ENCODE measurements at regions not wholly inside any gene's neighbourhood (a gene's known extent, or its start where the extent isn't known, plus 50 kb on each side); places are given as distances from the start of the nearest gene placed in this dataset.
A peak's percentile ranks its signal among the peaks of the same experiment; 100 is the strongest.

GRCh38 chr11:37504921-37505320 lies 906.9 kb upstream of the RAG2 start:
- Histone ChIP-seq H3K36me3 (no peaks in the 10 kb centered on the region), H3K9me3 (no peaks in the 10 kb centered on the region), H3K27me3 (no peaks in the 10 kb centered on the region), H3K4me3 (no peak overlapping the region), H3K4me1 (no peaks in the 10 kb centered on the region), H3K27ac (no peak overlapping the region)
- DNase-seq, result no peak
- no peak for TF ChIP-seq CTCF (IDR thresholded peaks at IDR 0.05)
- intact Hi-C loops (cut with DNase I), result no loop called here
- no peak for ATAC-seq

- no peaks in the 10 kb centered on the region for H3K9me3 ChIP-seq
- no peak for TF ChIP-seq CTCF (IDR thresholded peaks at IDR 0.05)
- no peaks in the 10 kb centered on the region for H3K27me3 ChIP-seq
- H3K4me3 ChIP-seq, result no peak overlapping the region
- DNase-seq (no peak), ATAC-seq (peak; percentile 70)
- no peaks in the 10 kb centered on the region for H3K36me3 ChIP-seq
- intact Hi-C loops (cut with DNase I), result no loop called here
- no peaks in the 10 kb centered on the region for H3K4me1 ChIP-seq
- H3K27ac ChIP-seq, result no peak overlapping the region
These were observed 906.1 kb upstream of the RAG2 start for GRCh38 chr11:37504060-37504611.

- DNase-seq (no peak), ATAC-seq (no peak)
- H3K4me3 ChIP-seq, result no peak overlapping the region
- TF ChIP-seq CTCF (IDR thresholded peaks at IDR 0.05), result no peak
- no peaks in the 10 kb centered on the region for H3K36me3 ChIP-seq
- H3K9me3 ChIP-seq, result no peaks in the 10 kb centered on the region
- no peak overlapping the region for H3K27ac ChIP-seq
- H3K27me3 ChIP-seq, result no peaks in the 10 kb centered on the region
- no peaks in the 10 kb centered on the region for H3K4me1 ChIP-seq
- intact Hi-C loops (cut with DNase I), result no loop called here
These were observed 905.5 kb upstream of the RAG2 start for GRCh38 chr11:37503411-37504059.

GRCh38 chr11:37502202-37502601 lies 904.2 kb upstream of the RAG2 start:
- DNase-seq, result no peak
- Histone ChIP-seq H3K4me1 (no peaks in the 10 kb centered on the region), H3K4me3 (no peak overlapping the region), H3K27me3 (no peaks in the 10 kb centered on the region), H3K36me3 (no peaks in the 10 kb centered on the region), H3K27ac (no peak overlapping the region), H3K9me3 (no peaks in the 10 kb centered on the region)
- intact Hi-C loops (cut with DNase I), result no loop called here
- TF ChIP-seq CTCF (IDR thresholded peaks at IDR 0.05), result no peak
- no peak for ATAC-seq

GRCh38 chr11:37500425-37500824 lies 902.4 kb upstream of the RAG2 start:
- no peak for TF ChIP-seq CTCF (IDR thresholded peaks at IDR 0.05)
- no peaks in the 10 kb centered on the region for H3K4me1 ChIP-seq
- H3K36me3 ChIP-seq, result no peaks in the 10 kb centered on the region
- no peaks in the 10 kb centered on the region for H3K27me3 ChIP-seq
- H3K27ac ChIP-seq, result no peak overlapping the region
- ATAC-seq, result no peak
- intact Hi-C loops (cut with DNase I), result no loop called here
- no peaks in the 10 kb centered on the region for H3K9me3 ChIP-seq
- DNase-seq, result no peak
- H3K4me3 ChIP-seq, result no peak overlapping the region
